Fibroblast of the aortic adventitia (primary cell): ENCODE measurements at regions not wholly inside any gene's neighbourhood (a gene's known extent, or its start where the extent isn't known, plus 50 kb on each side); places are given as distances from the start of the nearest gene placed in this dataset.

Source experiments
- DNase-seq: peaks from one replicate; pipeline ENCODE4 v3.0.0-alpha.2; 2010; ENCODE audit warnings: low read depth
- H3K4me3 ChIP-seq: 2 replicates; pipeline ENCODE4 v1.5.1; 2011; ENCODE audit warnings: low read depth, mild to moderate bottlenecking, control low read depth, low read length, moderate library complexity
- TF ChIP-seq, protein P1 (sequence below): IDR thresholded peaks from 2 replicates; pipeline ENCODE4 v1.5.1; 2011; ENCODE audit warnings: mild to moderate bottlenecking, low read length, control low read depth, inconsistent platforms; ENCODE audit not compliant: insufficient read depth

DNA sequence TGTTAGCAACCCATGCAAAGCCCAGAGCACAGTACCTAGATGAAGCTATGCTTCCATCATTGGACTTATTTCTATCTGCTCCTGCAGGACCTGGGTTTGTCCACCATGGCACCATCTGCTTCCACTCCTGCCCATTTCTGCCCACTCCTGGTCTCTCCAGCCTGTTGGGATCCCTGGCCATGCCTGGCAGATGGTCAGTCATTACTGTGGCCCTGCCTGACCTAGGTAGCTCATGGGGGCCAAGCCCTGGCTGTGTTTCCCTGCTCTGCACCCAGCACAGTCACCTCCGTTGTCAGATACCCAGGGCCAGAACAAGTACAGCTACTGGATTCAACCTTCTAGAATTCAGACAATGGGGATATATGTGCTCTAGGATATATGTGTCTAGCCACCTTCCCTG is 185.8 kb upstream of the TLE3 start:
- TF ChIP-seq, protein P1, sequence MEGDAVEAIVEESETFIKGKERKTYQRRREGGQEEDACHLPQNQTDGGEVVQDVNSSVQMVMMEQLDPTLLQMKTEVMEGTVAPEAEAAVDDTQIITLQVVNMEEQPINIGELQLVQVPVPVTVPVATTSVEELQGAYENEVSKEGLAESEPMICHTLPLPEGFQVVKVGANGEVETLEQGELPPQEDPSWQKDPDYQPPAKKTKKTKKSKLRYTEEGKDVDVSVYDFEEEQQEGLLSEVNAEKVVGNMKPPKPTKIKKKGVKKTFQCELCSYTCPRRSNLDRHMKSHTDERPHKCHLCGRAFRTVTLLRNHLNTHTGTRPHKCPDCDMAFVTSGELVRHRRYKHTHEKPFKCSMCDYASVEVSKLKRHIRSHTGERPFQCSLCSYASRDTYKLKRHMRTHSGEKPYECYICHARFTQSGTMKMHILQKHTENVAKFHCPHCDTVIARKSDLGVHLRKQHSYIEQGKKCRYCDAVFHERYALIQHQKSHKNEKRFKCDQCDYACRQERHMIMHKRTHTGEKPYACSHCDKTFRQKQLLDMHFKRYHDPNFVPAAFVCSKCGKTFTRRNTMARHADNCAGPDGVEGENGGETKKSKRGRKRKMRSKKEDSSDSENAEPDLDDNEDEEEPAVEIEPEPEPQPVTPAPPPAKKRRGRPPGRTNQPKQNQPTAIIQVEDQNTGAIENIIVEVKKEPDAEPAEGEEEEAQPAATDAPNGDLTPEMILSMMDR, result no peak
- no peak overlapping the region for H3K4me3 ChIP-seq
- no peak for DNase-seq

DNA sequence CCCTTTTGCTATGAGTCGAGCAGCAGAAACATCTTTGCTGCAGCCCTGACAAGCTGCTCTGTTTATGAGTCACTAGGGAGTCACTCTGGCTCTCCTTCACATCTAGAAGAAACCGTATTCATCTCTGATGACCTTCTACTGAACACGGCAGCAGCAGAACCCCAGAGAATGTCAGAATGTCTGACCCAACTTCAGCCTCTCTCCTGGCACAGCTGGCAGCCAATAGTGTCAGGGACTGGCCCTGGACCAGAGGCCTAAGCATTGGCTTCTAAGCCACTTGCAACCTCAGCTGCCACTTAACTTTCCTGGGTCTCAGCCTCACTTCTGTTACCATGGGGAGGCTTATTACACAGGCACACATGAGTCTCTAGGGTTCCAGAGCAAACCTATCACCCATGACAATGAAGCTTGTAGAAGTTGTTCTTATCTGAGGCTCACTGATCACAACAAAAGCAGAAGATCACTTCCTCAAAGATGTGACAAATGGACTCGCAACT is 184.1 kb upstream of the TLE3 start:
- DNase-seq, result peak; percentile 69
- H3K4me3 ChIP-seq, result no peak overlapping the region
- TF ChIP-seq, protein P1, result no peak

DNA sequence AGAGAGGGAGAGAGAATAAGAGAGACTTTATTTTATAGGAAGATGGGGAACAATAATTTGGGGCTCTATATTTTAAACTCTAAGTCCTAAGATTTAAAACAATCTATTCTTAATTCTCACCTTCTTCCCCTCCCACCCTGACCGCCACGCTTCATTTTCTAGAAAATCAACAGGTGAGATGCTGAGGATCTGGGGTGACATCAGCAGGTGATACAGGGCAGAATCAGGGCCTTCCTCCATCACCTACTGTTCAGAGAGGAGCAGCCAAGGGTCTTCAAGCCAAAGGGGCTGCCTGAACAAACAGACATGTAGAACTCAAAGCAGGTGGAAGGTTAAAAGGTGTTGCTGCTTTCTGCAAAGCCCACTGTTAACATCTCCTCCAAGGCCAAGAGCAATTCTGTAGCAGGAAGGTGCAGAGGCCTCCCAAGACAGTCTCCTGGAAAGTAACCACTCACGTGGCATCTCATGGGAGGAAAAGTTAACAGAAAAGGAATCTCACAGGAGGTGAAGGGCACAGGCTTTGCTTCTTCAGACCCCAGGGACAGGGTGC is 183.6 kb upstream of the TLE3 start:
- TF ChIP-seq, protein P1, result no peak
- DNase-seq, result no peak
- H3K4me3 ChIP-seq, result no peak overlapping the region

DNA sequence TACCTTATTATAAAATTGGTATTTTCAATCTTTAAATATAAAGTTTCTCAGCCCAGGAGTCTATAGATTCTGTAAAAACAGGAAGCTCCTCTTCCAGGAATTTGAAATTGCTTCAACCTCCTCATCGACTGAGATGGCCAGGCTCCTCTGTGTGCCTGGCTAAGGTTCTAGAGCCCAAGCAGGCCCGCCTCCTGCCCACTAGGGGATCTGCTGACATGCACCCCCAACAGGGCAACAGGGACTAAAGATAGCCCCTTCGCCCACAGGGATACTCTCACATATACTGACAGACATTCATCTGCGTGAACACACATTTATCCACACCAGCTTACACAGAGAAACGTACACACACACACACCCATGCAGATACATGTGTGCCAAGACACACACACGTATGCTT is 183.1 kb upstream of the TLE3 start:
- no peak overlapping the region for H3K4me3 ChIP-seq
- TF ChIP-seq, protein P1, result no peak
- no peak for DNase-seq

DNA sequence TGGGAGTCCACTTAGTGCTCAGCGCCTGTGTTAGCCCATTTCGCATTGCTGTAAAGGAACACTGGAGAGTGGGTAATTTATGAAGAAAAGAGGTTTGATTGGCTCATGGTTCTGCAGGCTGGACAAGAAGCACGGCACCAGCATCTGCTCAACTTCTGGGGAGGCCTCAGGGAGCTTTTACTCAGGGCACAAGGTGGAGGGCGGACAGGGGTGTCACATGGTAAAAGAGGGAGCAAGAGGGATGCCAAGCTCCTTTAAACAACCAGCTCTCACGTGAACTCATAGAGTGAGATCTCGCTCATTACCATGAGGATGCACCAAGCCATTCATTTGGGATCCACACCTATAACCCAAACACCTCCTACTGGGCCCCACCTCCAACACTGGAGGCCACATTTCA is 181.4 kb upstream of the TLE3 start:
- TF ChIP-seq, protein P1, result no peak
- no peak for DNase-seq
- H3K4me3 ChIP-seq, result no peak overlapping the region

- TF ChIP-seq, protein P1, result no peak
- H3K4me3 ChIP-seq, result no peak overlapping the region
- no peak for DNase-seq
Measured at GRCh38 chr15:70278644-70279043, 180.9 kb upstream of the TLE3 start.

GRCh38 chr15:70277556-70277955 is 179.8 kb upstream of the TLE3 start:
- TF ChIP-seq, protein P1, result no peak
- H3K4me3 ChIP-seq, result no peak overlapping the region
- DNase-seq, result no peak
